Adrenal gland (tissue), 9 donors: ENCODE measurements at regions not wholly inside any gene's neighbourhood (a gene's known extent, or its start where the extent isn't known, plus 50 kb on each side); places are given as distances from the start of the nearest gene placed in this dataset.

Experiments used
- DNase-seq, 7 donors: peaks; one replicate each; pipeline ENCODE4 v3.0.0-alpha.2; 2019 to 2020
- H3K27ac ChIP-seq, 5 donors: fragments of 200-600 bp; sonication (generic) in 4 of 5; 1 replicate in 3 of 5; 2 replicates in 2 of 5; pipeline versions ENCODE4 v1.5.1 to v1.8.0; 2016 to 2020; ENCODE audit warnings: mild to moderate bottlenecking in 1 of 5
- H3K27me3 ChIP-seq: fragments of 200-600 bp; 2 replicates; pipeline ENCODE4 v1.8.0; 2021
- H3K36me3 ChIP-seq, 2 donors: fragments of 200-600 bp; replicated peaks in 1 of 2; 1 replicate in 1 of 2; 2 replicates in 1 of 2; pipeline versions ENCODE4 v1.5.1 to v1.8.0; 2018 to 2022
- H3K4me1 ChIP-seq, 2 donors: fragments of 200-600 bp; replicated peaks in 1 of 2; 1 replicate in 1 of 2; 2 replicates in 1 of 2; pipeline versions ENCODE4 v1.5.1 to v1.8.0; 2018 to 2021
- H3K4me3 ChIP-seq, 4 donors: fragments of 200-600 bp; sonication (generic) in 3 of 4; one replicate each; pipeline ENCODE4 v1.5.1; 2016 to 2018
- H3K9me3 ChIP-seq, 3 donors: fragments of 200-600 bp; sonication (generic) in 1 of 3; replicated peaks in 1 of 3; 1 replicate in 2 of 3; 2 replicates in 1 of 3; pipeline versions ENCODE4 v1.5.1 to v1.8.0; 2016 to 2021
- CTCF ChIP-seq, 6 experiments: fragments of 450-650 bp in 4 of 6; fragments of 200-600 bp in 2 of 6; sonication (generic) in 1 of 6; IDR thresholded peaks; 1 replicate in 5 of 6; 2 replicates in 1 of 6; pipeline versions ENCODE4 v1.5.1 to v1.8.0; 2016 to 2021; ENCODE audit warnings: antibody characterized with exemption in 6 of 6, mild to moderate bottlenecking in 2 of 6, moderate library complexity in 1 of 6
- POLR2A ChIP-seq, 2 donors: fragments of 450-650 bp; IDR thresholded peaks; one replicate each; pipeline ENCODE4 v1.6.1; 2017; ENCODE audit warnings: antibody characterized with exemption in 2 of 2, mild to moderate bottlenecking in 2 of 2, moderate library complexity in 1 of 2
- WGBS, 4 donors: extraction: QIAGEN DNeasy Blood & Tissue Kit in 2 of 4; methylation state at CpG; one replicate each; pipeline versions ENCODE4 v1.1.5 to v1.1.7; 2013 to 2017; 5-methylcytosine and 5-hydroxymethylcytosine counted together
- intact Hi-C, 2 donors: fragments of 100-400 bp; cut with DNase I; formaldehyde crosslinking; loops; one replicate each; pipeline versions ENCODE4 v1.14.1 to v1.15.0; 2022 to 2023
- donor health status: healthy with polysubstance abuse.
- donor health status: Bipolar disorder and iron deficiency.
- donor health status: DM: yes; HTN: yes; CAD: no.
- donor health status: DM: no; HTN: no; CAD: no.
- donor health status: DM: no; HTN: no; CAD: no.

- peak in 1 of 7 donors; percentile 52 for DNase-seq
- WGBS, 4 donors = 53 to 74% (median 58%) methylated on average over 3 of the region's 3 CpGs
- TF ChIP-seq POLR2A (IDR thresholded peaks at IDR 0.05) = no peak
- TF ChIP-seq CTCF (IDR thresholded peaks at IDR 0.05) = no peak
- H3K4me3 ChIP-seq = no peak overlapping the region
- H3K9me3 ChIP-seq = no peaks in the 10 kb centered on the region
- H3K27me3 ChIP-seq = no peaks in the 10 kb centered on the region
- no peak overlapping the region for H3K27ac ChIP-seq
- H3K4me1 ChIP-seq = no peaks in the 10 kb centered on the region
- intact Hi-C loops = no loop called here
- no peaks in the 10 kb centered on the region for H3K36me3 ChIP-seq
Observed at GRCh38 chr6:90406957-90407356, 110.3 kb upstream of the BACH2 start.

GRCh38 chr6:90406142-90406794 is 109.6 kb upstream of the BACH2 start:
- WGBS, 4 donors = 88 to 93% (median 92%) methylated on average over 6 of the region's 6 CpGs
- DNase-seq = no peak
- H3K27ac ChIP-seq = no peak overlapping the region
- no peaks in the 10 kb centered on the region for H3K27me3 ChIP-seq
- H3K36me3 ChIP-seq = no peaks in the 10 kb centered on the region
- H3K4me1 ChIP-seq = no peaks in the 10 kb centered on the region
- H3K4me3 ChIP-seq = no peak overlapping the region
- TF ChIP-seq POLR2A (IDR thresholded peaks at IDR 0.05) = no peak
- TF ChIP-seq CTCF (IDR thresholded peaks at IDR 0.05) = no peak
- intact Hi-C loops = no loop called here
- H3K9me3 ChIP-seq = no peaks in the 10 kb centered on the region

- no peak for TF ChIP-seq CTCF (IDR thresholded peaks at IDR 0.05)
- TF ChIP-seq POLR2A (IDR thresholded peaks at IDR 0.05) = no peak
- no peaks in the 10 kb centered on the region for H3K27me3 ChIP-seq
- 45 to 57% (median 52%) methylated on average over 17 to 18 of the region's 18 CpGs for WGBS, 4 donors
- H3K4me3 ChIP-seq = no peak overlapping the region
- H3K9me3 ChIP-seq = no peaks in the 10 kb centered on the region
- no peaks in the 10 kb centered on the region for H3K4me1 ChIP-seq
- intact Hi-C loops = no loop called here
- no peaks in the 10 kb centered on the region for H3K36me3 ChIP-seq
- no peak overlapping the region for H3K27ac ChIP-seq
- peak in 6 of 7 donors; percentile 23 to 62 (median 46) for DNase-seq
Observed at GRCh38 chr6:90403489-90404381, 107.1 kb upstream of the BACH2 start.

GRCh38 chr6:90402831-90403192 is 106.2 kb upstream of the BACH2 start:
- intact Hi-C loops = no loop called here
- Histone ChIP-seq H3K4me3 (no peak overlapping the region), H3K27ac (no peak overlapping the region), H3K36me3 (no peaks in the 10 kb centered on the region), H3K27me3 (no peaks in the 10 kb centered on the region), H3K4me1 (no peaks in the 10 kb centered on the region), H3K9me3 (no peaks in the 10 kb centered on the region)
- TF ChIP-seq POLR2A (IDR thresholded peaks at IDR 0.05) (no peak), CTCF (IDR thresholded peaks at IDR 0.05) (no peak)
- 87 to 91% (median 89%) methylated on average over 2 of the region's 2 CpGs for WGBS, 4 donors
- no peak for DNase-seq
